Activated T-helper 2 cell treated with anti-CD3 and anti-CD28 coated beads, Interferon-gamma antibody, Interleukin-2, Interleukin-4, amounts not matched to agents 10 μg/mL and 5 μg/mL and 100 μg/mL, durations not matched to agents 14 hours and 24 hours and 36 hours (primary cell): ENCODE measurements at regions not wholly inside any gene's neighbourhood (a gene's known extent, or its start where the extent isn't known, plus 50 kb on each side); places are given as distances from the start of the nearest gene placed in this dataset.
A peak's percentile ranks its signal among the peaks of the same experiment; 100 is the strongest.
"Not testable (repeated sequence)": the region's sequence is repeated elsewhere in the genome, so short reads cannot be mapped to it uniquely, and the experiment has no call there.

Source experiments
- DNase-seq: peaks from one replicate; pipeline ENCODE4 v3.0.0; 2021; ENCODE audit warnings: low spot score
- H3K27ac Mint-ChIP-seq: one replicate; pipeline ENCODE4 v1.8.0; 2021; ENCODE audit warnings: mixed read lengths
- H3K27me3 Mint-ChIP-seq: one replicate; pipeline ENCODE4 v1.8.0; 2021; ENCODE audit warnings: low read depth, mixed read lengths
- H3K36me3 Mint-ChIP-seq: one replicate; pipeline ENCODE4 v1.8.0; 2021; ENCODE audit warnings: low read depth, mixed read lengths
- H3K4me1 Mint-ChIP-seq: one replicate; pipeline ENCODE4 v1.8.0; 2021; ENCODE audit warnings: low read depth, mixed read lengths
- H3K4me3 Mint-ChIP-seq: one replicate; pipeline ENCODE4 v1.8.0; 2021; ENCODE audit warnings: low read depth, mild to moderate bottlenecking, moderate library complexity, mixed read lengths
- H3K9me3 Mint-ChIP-seq: one replicate; pipeline ENCODE4 v1.8.0; 2021; ENCODE audit warnings: mixed read lengths
- intact Hi-C: fragments of 100-400 bp; cut with micrococcal nuclease; formaldehyde crosslinking; loops from one replicate; pipeline ENCODE4 v1.15.1; 2023

GRCh38 chr14:65964366-65964765 lies 521.8 kb upstream of the CCDC196 start:
- H3K4me3 Mint-ChIP-seq: no peak overlapping the region
- H3K27me3 Mint-ChIP-seq: peaks cover 51% of the 10 kb centered on the region
- DNase-seq: no peak
- intact Hi-C loops: loop anchor here (5.0 kb wide), 1 partner anchor 552 kb away; the partner anchor contains the start of gene FUT8
- no peak overlapping the region for H3K27ac Mint-ChIP-seq
- no peaks in the 10 kb centered on the region for H3K36me3 Mint-ChIP-seq
- H3K9me3 Mint-ChIP-seq: no peaks in the 10 kb centered on the region
- H3K4me1 Mint-ChIP-seq: peaks cover 19% of the 10 kb centered on the region

- no peak overlapping the region for H3K27ac Mint-ChIP-seq
- no peak for DNase-seq
- intact Hi-C loops: no loop called here
Observed at GRCh38 chr14:65966188-65966587, 520.0 kb upstream of the CCDC196 start.

GRCh38 chr14:65972346-65972870 lies 513.8 kb upstream of the CCDC196 start:
- H3K4me1 Mint-ChIP-seq: no peaks in the 10 kb centered on the region
- H3K4me3 Mint-ChIP-seq: no peak overlapping the region
- no peak for DNase-seq

More at GRCh38 chr14:65966188-65966587, 520.0 kb upstream of the CCDC196 start:
- Mint-ChIP-seq H3K4me1 (peaks cover 3% of the 10 kb centered on the region), H3K9me3 (no peaks in the 10 kb centered on the region), H3K27me3 (peaks cover 57% of the 10 kb centered on the region), H3K4me3 (no peak overlapping the region), H3K36me3 (no peaks in the 10 kb centered on the region)

GRCh38 chr14:65972891-65973290 lies 513.3 kb upstream of the CCDC196 start:
- intact Hi-C loops: no loop called here
- H3K27ac Mint-ChIP-seq: no peak overlapping the region
- H3K36me3 Mint-ChIP-seq: no peaks in the 10 kb centered on the region
- no peaks in the 10 kb centered on the region for H3K9me3 Mint-ChIP-seq
- peaks cover 31% of the 10 kb centered on the region for H3K27me3 Mint-ChIP-seq
- no peak for DNase-seq
- H3K4me3 Mint-ChIP-seq: no peak overlapping the region
- H3K4me1 Mint-ChIP-seq: no peaks in the 10 kb centered on the region

More at GRCh38 chr14:65972346-65972870, 513.8 kb upstream of the CCDC196 start:
- Mint-ChIP-seq H3K27ac (no peak overlapping the region), H3K27me3 (peaks cover 35% of the 10 kb centered on the region), H3K36me3 (no peaks in the 10 kb centered on the region), H3K9me3 (no peaks in the 10 kb centered on the region)
- intact Hi-C loops: no loop called here

- Mint-ChIP-seq H3K4me3 (no peak overlapping the region), H3K9me3 (peaks cover 17% of the 10 kb centered on the region), H3K4me1 (no peaks in the 10 kb centered on the region), H3K27me3 (peaks cover 19% of the 10 kb centered on the region), H3K27ac (no peak overlapping the region), H3K36me3 (no peaks in the 10 kb centered on the region)
- intact Hi-C loops: no loop called here
- no peak for DNase-seq
Observed at GRCh38 chr14:65975865-65976264, 510.3 kb upstream of the CCDC196 start.

- intact Hi-C loops: no loop called here
- H3K9me3 Mint-ChIP-seq: peaks cover 17% of the 10 kb centered on the region
- no peak for DNase-seq
- peaks cover 14% of the 10 kb centered on the region for H3K27me3 Mint-ChIP-seq
- no peak overlapping the region for H3K27ac Mint-ChIP-seq
- H3K36me3 Mint-ChIP-seq: no peaks in the 10 kb centered on the region
- no peaks in the 10 kb centered on the region for H3K4me1 Mint-ChIP-seq
- no peak overlapping the region for H3K4me3 Mint-ChIP-seq
Observed at GRCh38 chr14:65976761-65977404, 509.3 kb upstream of the CCDC196 start.

- Mint-ChIP-seq H3K4me3 (no peak overlapping the region), H3K27me3 (peaks cover 19% of the 10 kb centered on the region), H3K9me3 (peaks cover 17% of the 10 kb centered on the region), H3K4me1 (peaks cover 4% of the 10 kb centered on the region), H3K27ac (no peak overlapping the region), H3K36me3 (no peaks in the 10 kb centered on the region)
- DNase-seq: no peak
- intact Hi-C loops: no loop called here
Observed at GRCh38 chr14:65981192-65981843, 504.9 kb upstream of the CCDC196 start.

- no peak overlapping the region for H3K4me3 Mint-ChIP-seq
- intact Hi-C loops: no loop called here
- no peak overlapping the region for H3K27ac Mint-ChIP-seq
- DNase-seq: no peak
- H3K27me3 Mint-ChIP-seq: peaks cover 22% of the 10 kb centered on the region
- no peaks in the 10 kb centered on the region for H3K36me3 Mint-ChIP-seq
- no peaks in the 10 kb centered on the region for H3K9me3 Mint-ChIP-seq
- peaks cover 6% of the 10 kb centered on the region for H3K4me1 Mint-ChIP-seq
Observed at GRCh38 chr14:65986041-65986440, 500.1 kb upstream of the CCDC196 start.

GRCh38 chr14:65989981-65990380 lies 496.2 kb upstream of the CCDC196 start:
- H3K9me3 Mint-ChIP-seq: peaks cover 4% of the 10 kb centered on the region
- intact Hi-C loops: no loop called here
- no peak overlapping the region for H3K27ac Mint-ChIP-seq
- no peak for DNase-seq
- H3K4me1 Mint-ChIP-seq: peaks cover 28% of the 10 kb centered on the region
- peaks cover 6% of the 10 kb centered on the region for H3K36me3 Mint-ChIP-seq
- H3K4me3 Mint-ChIP-seq: no peak overlapping the region
- peaks cover 14% of the 10 kb centered on the region for H3K27me3 Mint-ChIP-seq

GRCh38 chr14:65991104-65991503 lies 495.1 kb upstream of the CCDC196 start:
- Mint-ChIP-seq H3K27me3 (peaks cover 5% of the 10 kb centered on the region), H3K4me3 (no peak overlapping the region), H3K36me3 (peaks cover 6% of the 10 kb centered on the region), H3K9me3 (peaks cover 4% of the 10 kb centered on the region), H3K4me1 (peaks cover 26% of the 10 kb centered on the region), H3K27ac (no peak overlapping the region)
- intact Hi-C loops: no loop called here
- DNase-seq: no peak

- H3K27me3 Mint-ChIP-seq, DNase-seq, intact Hi-C loops, H3K9me3 Mint-ChIP-seq, H3K4me3 Mint-ChIP-seq, H3K36me3 Mint-ChIP-seq: not testable (repeated sequence)
- peak overlapping the region; percentile 10 for H3K27ac Mint-ChIP-seq
- H3K4me1 Mint-ChIP-seq: peaks cover 22% of the 10 kb centered on the region
Observed at GRCh38 chr14:65991935-65992334, 494.2 kb upstream of the CCDC196 start.

- H3K27ac Mint-ChIP-seq: no peak overlapping the region
- H3K9me3 Mint-ChIP-seq: peaks cover 4% of the 10 kb centered on the region
- H3K4me3 Mint-ChIP-seq: no peak overlapping the region
- no peaks in the 10 kb centered on the region for H3K27me3 Mint-ChIP-seq
- intact Hi-C loops: no loop called here
- H3K4me1 Mint-ChIP-seq: peaks cover 22% of the 10 kb centered on the region
- DNase-seq: peak; percentile 18
- peaks cover 6% of the 10 kb centered on the region for H3K36me3 Mint-ChIP-seq
Observed at GRCh38 chr14:65993103-65993502, 493.1 kb upstream of the CCDC196 start.

GRCh38 chr14:65993996-65994395 lies 492.2 kb upstream of the CCDC196 start:
- Mint-ChIP-seq H3K9me3 (peaks cover 8% of the 10 kb centered on the region), H3K27me3 (no peaks in the 10 kb centered on the region), H3K36me3 (peaks cover 6% of the 10 kb centered on the region), H3K27ac (no peak overlapping the region), H3K4me3 (no peak overlapping the region), H3K4me1 (peaks cover 22% of the 10 kb centered on the region)
- no peak for DNase-seq
- intact Hi-C loops: no loop called here
